Hepatocyte (in vitro differentiated cells): ENCODE measurements at regions not wholly inside any gene's neighbourhood (a gene's known extent, or its start where the extent isn't known, plus 50 kb on each side); places are given as distances from the start of the nearest gene placed in this dataset.

Source experiments
- CTCF ChIP-seq: fragments of 200-600 bp; sonication (generic); IDR thresholded peaks from 2 replicates; pipeline ENCODE4 v1.5.1; 2016; ENCODE audit warnings: antibody characterized with exemption, mild to moderate bottlenecking; ENCODE audit not compliant: poor library complexity
- EZH2 ChIP-seq: fragments of 200-600 bp; sonication (generic); IDR thresholded peaks from 2 replicates; pipeline ENCODE4 v1.6.1; 2016; ENCODE audit warnings: antibody characterized with exemption, mild to moderate bottlenecking, borderline replicate concordance
- EZH2phosphoT487 ChIP-seq: fragments of 200-600 bp; sonication (generic); IDR thresholded peaks from one replicate; pipeline ENCODE4 v1.6.1; 2018; ENCODE audit warnings: antibody characterized with exemption, mild to moderate bottlenecking, low read depth, moderate library complexity; ENCODE audit not compliant: unreplicated experiment, severe bottlenecking

- TF ChIP-seq EZH2 (no peak), CTCF (no peak), EZH2phosphoT487 (no peak)
These were observed 52.0 kb upstream of the POFUT2 start for GRCh38 chr21:45339421-45340402.
